CD4-positive, alpha-beta T cell treated with Interleukin-6 at 100 ng/mL for 8 hours (primary cell): ENCODE measurements at regions not wholly inside any gene's neighbourhood (a gene's known extent, or its start where the extent isn't known, plus 50 kb on each side); places are given as distances from the start of the nearest gene placed in this dataset.

ENCODE experiments used
- DNase-seq: peaks from one replicate; pipeline ENCODE4 v3.0.0-alpha.2; 2020; ENCODE audit warnings: mixed read lengths, low spot score

- DNase-seq: no peak
These were observed 183.4 kb downstream of the KLF13 start for GRCh38 chr15:31510057-31510456.

- peak; percentile 44 for DNase-seq
These were observed 185.2 kb downstream of the KLF13 start for GRCh38 chr15:31511707-31512310.

- DNase-seq: no peak
These were observed 186.5 kb downstream of the KLF13 start for GRCh38 chr15:31513178-31513577.

- DNase-seq: no peak
These were observed 189.8 kb downstream of the KLF13 start for GRCh38 chr15:31516440-31516839.

- DNase-seq: no peak
These were observed 190.2 kb downstream of the KLF13 start for GRCh38 chr15:31516874-31517273.

- DNase-seq: no peak
These were observed 191.1 kb downstream of the KLF13 start for GRCh38 chr15:31517711-31518110.

- DNase-seq: no peak
These were observed 195.4 kb downstream of the KLF13 start for GRCh38 chr15:31522028-31522427.

GRCh38 chr15:31523027-31523654 lies 196.5 kb downstream of the KLF13 start:
- no peak for DNase-seq

GRCh38 chr15:31523655-31524049 lies 197.0 kb downstream of the KLF13 start:
- no peak for DNase-seq

- DNase-seq: no peak
These were observed 198.6 kb downstream of the KLF13 start for GRCh38 chr15:31525185-31525695.

GRCh38 chr15:31525988-31526665 lies 199.5 kb downstream of the KLF13 start:
- no peak for DNase-seq

- DNase-seq: no peak
These were observed 200.5 kb downstream of the KLF13 start for GRCh38 chr15:31526916-31527690.

GRCh38 chr15:31528846-31529245 lies 202.2 kb downstream of the KLF13 start:
- no peak for DNase-seq

- DNase-seq: no peak
These were observed 211.3 kb downstream of the KLF13 start for GRCh38 chr15:31537770-31538592.

- DNase-seq: no peak
These were observed 214.0 kb downstream of the KLF13 start for GRCh38 chr15:31540633-31541032.

GRCh38 chr15:31544361-31544760 lies 217.7 kb downstream of the KLF13 start:
- DNase-seq: no peak

GRCh38 chr15:31545257-31545656 lies 218.6 kb downstream of the KLF13 start:
- DNase-seq: no peak

- DNase-seq: no peak
These were observed 223.8 kb downstream of the KLF13 start for GRCh38 chr15:31550211-31550977.

- no peak for DNase-seq
These were observed 224.7 kb downstream of the KLF13 start for GRCh38 chr15:31551323-31551722.

GRCh38 chr15:31552482-31553099 lies 226.0 kb downstream of the KLF13 start:
- no peak for DNase-seq
